Endothelial cell of umbilical vein (primary cell): ENCODE measurements at regions not wholly inside any gene's neighbourhood (a gene's known extent, or its start where the extent isn't known, plus 50 kb on each side); places are given as distances from the start of the nearest gene placed in this dataset.

Experiments
- BruUV-seq: library from RNA; stranded (reverse); fragments of 400-500 nt; replicated peaks from 2 replicates; lab custom pipeline; 2021; lab: Mats Ljungman, UMichigan
- CTCF ChIA-PET: fragments of 300-600, 350-600 bp; sonication (Branson Sonifier 250); formaldehyde crosslinking; loops from one replicate; lab custom pipeline; 2021; ENCODE audit warnings: antibody characterized with exemption, inconsistent platforms; lab: Charles Lee
- POLR2A ChIA-PET: fragments of 300-600, 350-600 bp; sonication (Branson Sonifier 250); formaldehyde crosslinking; loops from one replicate; lab custom pipeline; 2021; ENCODE audit warnings: antibody characterized with exemption, inconsistent platforms; lab: Charles Lee
- DNase-seq: peaks from one replicate; pipeline ENCODE4 v3.0.0-alpha.2; 2011; ENCODE audit warnings: low read depth, low spot score
- FAIRE-seq: peaks from 2 replicates; lab custom pipeline; 2011; peaks lifted over from hg19 to GRCh38; lab: Jason Lieb, UNC
- H2AFZ ChIP-seq: 2 replicates; pipeline ENCODE4 v1.6.0; 2012; ENCODE audit warnings: low read depth, low read length, control low read depth, inconsistent platforms
- H3K27ac ChIP-seq: 2 replicates; pipeline ENCODE4 v1.5.1; 2011; ENCODE audit warnings: low read depth, mild to moderate bottlenecking, control low read depth, low read length, moderate library complexity; ENCODE audit not compliant: insufficient read depth
- H3K27me3 ChIP-seq, 2 experiments: 2 replicates each; pipeline versions ENCODE4 v1.6.0 to v1.6.1; 2011; ENCODE audit warnings: low read length in 2 of 2, mixed read lengths in 1 of 2; ENCODE audit not compliant: control insufficient read depth in 2 of 2, insufficient read depth in 2 of 2
- H3K36me3 ChIP-seq, 2 experiments: 2 replicates in 1 of 2; 3 replicates in 1 of 2; pipeline ENCODE4 v1.5.1; 2011; ENCODE audit warnings: low read length in 2 of 2, mild to moderate bottlenecking in 1 of 2, moderate library complexity in 1 of 2; ENCODE audit not compliant: control insufficient read depth in 2 of 2, insufficient read depth in 2 of 2; ENCODE audit errors: extremely low read depth in 1 of 2
- H3K4me1 ChIP-seq: 3 replicates; pipeline ENCODE4 v1.5.1; 2011; ENCODE audit warnings: mild to moderate bottlenecking, low read length; ENCODE audit not compliant: control insufficient read depth, insufficient read depth; ENCODE audit errors: extremely low read depth
- H3K4me2 ChIP-seq: 2 replicates; pipeline ENCODE4 v1.6.1; 2011; ENCODE audit warnings: low read length, control low read depth, mixed read lengths; ENCODE audit not compliant: insufficient read depth
- H3K4me3 ChIP-seq, 3 experiments: fragments of 200-600 bp in 1 of 3; sonication (generic), shearing (Covaris generic) in 1 of 3; replicated peaks in 1 of 3; 2 replicates each; pipeline ENCODE4 v1.5.1; 2011 to 2016; ENCODE audit warnings: control low read depth in 3 of 3, low read length in 3 of 3, mild to moderate bottlenecking in 2 of 3, inconsistent platforms in 1 of 3, low read depth in 1 of 3, moderate library complexity in 1 of 3; ENCODE audit not compliant: insufficient read depth in 1 of 3
- H3K79me2 ChIP-seq: 2 replicates; pipeline ENCODE4 v1.6.0; 2012; ENCODE audit warnings: low read length, inconsistent platforms; ENCODE audit not compliant: control insufficient read depth, insufficient read depth
- H3K9ac ChIP-seq: replicated peaks from 2 replicates; pipeline ENCODE3; 2011; ENCODE audit warnings: low read length, control low read depth; ENCODE audit not compliant: insufficient read depth; ENCODE audit errors: extremely low read depth
- H3K9me1 ChIP-seq: replicated peaks from 3 replicates; pipeline ENCODE4 v1.6.0; 2011; ENCODE audit warnings: mild to moderate bottlenecking, low read length; ENCODE audit not compliant: control insufficient read depth, insufficient read depth; ENCODE audit errors: extremely low read depth
- H3K9me3 ChIP-seq: replicated peaks from 2 replicates; pipeline ENCODE4 v1.5.1; 2012; ENCODE audit warnings: low read length, inconsistent platforms; ENCODE audit not compliant: control insufficient read depth, insufficient read depth
- H4K20me1 ChIP-seq: replicated peaks from 2 replicates; pipeline ENCODE3; 2011; ENCODE audit warnings: mild to moderate bottlenecking, low read length; ENCODE audit not compliant: control insufficient read depth, insufficient read depth; ENCODE audit errors: extremely low read depth
- EZH2 ChIP-seq: IDR thresholded peaks from 2 replicates; pipeline ENCODE4 v1.6.1; 2012; ENCODE audit warnings: borderline replicate concordance, low read depth, mild to moderate bottlenecking, moderate library complexity, low read length, inconsistent platforms; ENCODE audit not compliant: severe bottlenecking
- FOS ChIP-seq: IDR thresholded peaks from 2 replicates; pipeline ENCODE4 v1.6.1; 2011; ENCODE audit warnings: mild to moderate bottlenecking, low read length, moderate library complexity, borderline replicate concordance; ENCODE audit not compliant: insufficient read depth
- GATA2 ChIP-seq: IDR thresholded peaks from 2 replicates; pipeline ENCODE4 v1.7.0; 2011; ENCODE audit warnings: low read depth, mild to moderate bottlenecking, moderate library complexity, mixed read lengths, low read length; ENCODE audit not compliant: insufficient read length, insufficient read depth
- JUN ChIP-seq: IDR thresholded peaks from 2 replicates; pipeline ENCODE4 v1.6.1; 2011; ENCODE audit warnings: borderline replicate concordance, low read depth; ENCODE audit not compliant: insufficient read length, insufficient read depth
- MYC ChIP-seq: IDR thresholded peaks from one replicate; pipeline ENCODE4 v1.6.1; 2011; ENCODE audit warnings: mild to moderate bottlenecking, low read depth, low read length
- POLR2A ChIP-seq: IDR thresholded peaks from 2 replicates; pipeline ENCODE4 v1.6.1; 2012; ENCODE audit warnings: low read depth, mild to moderate bottlenecking, control low read depth, low read length
- POLR2AphosphoS5 ChIP-seq: IDR thresholded peaks from 2 replicates; pipeline ENCODE4 v1.6.1; 2012; ENCODE audit warnings: low read depth, mild to moderate bottlenecking, control low read depth, low read length, moderate library complexity; ENCODE audit not compliant: insufficient read depth
- dilution Hi-C: fragments of 300-500 bp; cut with MboI; formaldehyde crosslinking; loops from one replicate; pipeline ENCODE4 v1.15.0; 2019; ENCODE audit warnings: low sequenced_read_pairs; ENCODE audit not compliant: extremely low pct_ligation_motif_present
- intact Hi-C: fragments of 100-400 bp; cut with micrococcal nuclease; formaldehyde crosslinking; loops from one replicate; pipeline ENCODE4 v1.10.0; 2022
- TF ChIP-seq, protein P1 (sequence below), 2 donors: IDR thresholded peaks; 1 replicate in 1 of 2; 2 replicates in 1 of 2; pipeline ENCODE4 v1.5.1; 2011; ENCODE audit warnings: low read length in 2 of 2, mild to moderate bottlenecking in 2 of 2, moderate library complexity in 2 of 2, control low read depth in 1 of 2, inconsistent platforms in 1 of 2, low read depth in 1 of 2; ENCODE audit not compliant: insufficient read depth in 1 of 2; ENCODE audit errors: extremely low read depth in 1 of 2
- TF ChIP-seq, protein P2 (sequence below): IDR thresholded peaks from 2 replicates; pipeline ENCODE4 v1.6.1; 2011; ENCODE audit not compliant: insufficient read depth, insufficient read length

DNA sequence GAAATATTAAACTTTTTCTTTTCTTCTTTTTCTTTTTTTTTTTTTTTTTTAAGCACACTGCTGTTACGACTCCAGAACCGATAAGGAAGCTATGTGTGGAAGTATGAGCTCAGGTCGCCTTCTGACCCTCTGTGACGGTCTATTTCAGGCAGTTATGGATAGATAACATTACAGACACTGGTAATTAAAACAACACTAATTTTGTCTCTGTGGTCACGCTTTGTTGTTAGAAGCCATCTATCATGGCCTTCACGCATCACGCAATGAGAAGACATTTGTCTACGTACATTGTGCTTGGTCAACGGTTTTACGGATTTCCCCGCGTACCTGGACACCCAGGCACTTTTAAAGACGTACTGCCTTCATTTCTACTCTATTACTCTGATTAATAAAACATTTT is 306.0 kb upstream of the ZNF507 start:
- intact Hi-C loops, result no loop called here

More for the DNA sequence above, 306.0 kb upstream of the ZNF507 start:
- no TSS peak for BruUV-seq
- no peak overlapping the region for H3K9ac ChIP-seq
- no peak overlapping the region for H3K4me2 ChIP-seq
- dilution Hi-C loops, result no loop called here
- H2AFZ ChIP-seq, result no peak overlapping the region
- ChIA-PET CTCF (interaction anchor here (0.6 kb wide), 1 partner anchor 14 kb away, joined by 3 read pairs; no protein-coding TSS in a partner anchor), POLR2A (no interaction called here)
- no peaks in the 10 kb centered on the region for H3K79me2 ChIP-seq
- no peak for FAIRE-seq
- no peaks in the 10 kb centered on the region for H3K4me1 ChIP-seq
- no peak for TF ChIP-seq GATA2
- TF ChIP-seq MYC, result no peak
- TF ChIP-seq, protein P1, sequence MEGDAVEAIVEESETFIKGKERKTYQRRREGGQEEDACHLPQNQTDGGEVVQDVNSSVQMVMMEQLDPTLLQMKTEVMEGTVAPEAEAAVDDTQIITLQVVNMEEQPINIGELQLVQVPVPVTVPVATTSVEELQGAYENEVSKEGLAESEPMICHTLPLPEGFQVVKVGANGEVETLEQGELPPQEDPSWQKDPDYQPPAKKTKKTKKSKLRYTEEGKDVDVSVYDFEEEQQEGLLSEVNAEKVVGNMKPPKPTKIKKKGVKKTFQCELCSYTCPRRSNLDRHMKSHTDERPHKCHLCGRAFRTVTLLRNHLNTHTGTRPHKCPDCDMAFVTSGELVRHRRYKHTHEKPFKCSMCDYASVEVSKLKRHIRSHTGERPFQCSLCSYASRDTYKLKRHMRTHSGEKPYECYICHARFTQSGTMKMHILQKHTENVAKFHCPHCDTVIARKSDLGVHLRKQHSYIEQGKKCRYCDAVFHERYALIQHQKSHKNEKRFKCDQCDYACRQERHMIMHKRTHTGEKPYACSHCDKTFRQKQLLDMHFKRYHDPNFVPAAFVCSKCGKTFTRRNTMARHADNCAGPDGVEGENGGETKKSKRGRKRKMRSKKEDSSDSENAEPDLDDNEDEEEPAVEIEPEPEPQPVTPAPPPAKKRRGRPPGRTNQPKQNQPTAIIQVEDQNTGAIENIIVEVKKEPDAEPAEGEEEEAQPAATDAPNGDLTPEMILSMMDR (IDR thresholded peaks at IDR 0.05; ENCODE audit: extremely low read depth in 1 of 2, insufficient read depth in 1 of 2, low read depth in 1 of 2, low read length in 2 of 2), result no peak
- no peak for TF ChIP-seq JUN
- TF ChIP-seq, protein P2, sequence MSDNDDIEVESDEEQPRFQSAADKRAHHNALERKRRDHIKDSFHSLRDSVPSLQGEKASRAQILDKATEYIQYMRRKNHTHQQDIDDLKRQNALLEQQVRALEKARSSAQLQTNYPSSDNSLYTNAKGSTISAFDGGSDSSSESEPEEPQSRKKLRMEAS, result no peak
- no peak for TF ChIP-seq FOS
- TF ChIP-seq POLR2A, result no peak
- no peak for TF ChIP-seq POLR2AphosphoS5
- no peak for TF ChIP-seq EZH2
- no peaks in the 10 kb centered on the region for H3K9me3 ChIP-seq
- DNase-seq, result no peak
- no peaks in the 10 kb centered on the region for H4K20me1 ChIP-seq
- no peak overlapping the region for H3K27ac ChIP-seq
- H3K36me3 ChIP-seq, result no peaks in the 10 kb centered on the region
- H3K27me3 ChIP-seq, result no peaks in the 10 kb centered on the region
- H3K9me1 ChIP-seq, result no peaks in the 10 kb centered on the region
- no peak overlapping the region for H3K4me3 ChIP-seq
